ENCODE measurements at regions not wholly inside any gene's neighbourhood (a gene's known extent, or its start where the extent isn't known, plus 50 kb on each side); places are given as distances from the start of the nearest gene placed in this dataset.

- Histone ChIP-seq H3K9me3 (replicated peaks; ENCODE audit: control insufficient read depth, insufficient read depth, low read length) (no peaks in the 10 kb centered on the region), H3K27me3 (ENCODE audit: control insufficient read depth in 2 of 2, insufficient read depth in 2 of 2, low read length in 2 of 2) (peaks cover 0 to 3% of the 10 kb centered on the region in 2 experiments), H3K79me2 (ENCODE audit: control insufficient read depth, insufficient read depth, low read length) (no peaks in the 10 kb centered on the region), H2AFZ (ENCODE audit: low read depth, low read length) (no peak overlapping the region), H3K36me3 (ENCODE audit: control insufficient read depth in 2 of 2, extremely low read depth in 1 of 2, insufficient read depth in 2 of 2, low read length in 2 of 2) (no peaks in the 10 kb centered on the region), H3K27ac (ENCODE audit: insufficient read depth, low read depth, low read length) (no peak overlapping the region), H3K4me3 (replicated peaks in 1 of 3; ENCODE audit: insufficient read depth in 1 of 3, low read depth in 1 of 3, low read length in 3 of 3) (no peak overlapping the region), H4K20me1 (replicated peaks; ENCODE audit: control insufficient read depth, extremely low read depth, insufficient read depth, low read length) (no peaks in the 10 kb centered on the region), H3K9ac (replicated peaks; ENCODE audit: extremely low read depth, insufficient read depth, low read length) (no peak overlapping the region), H3K4me2 (ENCODE audit: insufficient read depth, low read length) (no peak overlapping the region), H3K4me1 (ENCODE audit: control insufficient read depth, extremely low read depth, insufficient read depth, low read length) (no peaks in the 10 kb centered on the region), H3K9me1 (replicated peaks; ENCODE audit: control insufficient read depth, extremely low read depth, insufficient read depth, low read length) (no peaks in the 10 kb centered on the region)
- ChIA-PET CTCF (interaction anchor here (0.6 kb wide), 1 partner anchor 12 kb away, joined by 3 read pairs; no protein-coding TSS in a partner anchor), POLR2A (no interaction called here)
- intact Hi-C loops (cut with micrococcal nuclease), result no loop called here
- FAIRE-seq (no peak), DNase-seq (ENCODE audit: low read depth, low spot score) (no peak)
- dilution Hi-C loops (cut with MboI; ENCODE audit: extremely low pct_ligation_motif_present, low sequenced_read_pairs), result no loop called here
- no peak for TF ChIP-seq MYC (IDR thresholded peaks at IDR 0.05; ENCODE audit: low read depth, low read length)
- no peak for TF ChIP-seq MAX (IDR thresholded peaks at IDR 0.05; ENCODE audit: insufficient read depth, insufficient read length)
- no peak for TF ChIP-seq CTCF (IDR thresholded peaks at IDR 0.05; ENCODE audit: extremely low read depth in 1 of 2, insufficient read depth in 1 of 2, low read depth in 1 of 2, low read length in 2 of 2)
- TF ChIP-seq POLR2AphosphoS5 (IDR thresholded peaks at IDR 0.05; ENCODE audit: insufficient read depth, low read depth, low read length), result no peak
- TF ChIP-seq POLR2A (IDR thresholded peaks at IDR 0.05; ENCODE audit: low read depth, low read length), result no peak
- no peak for TF ChIP-seq FOS (IDR thresholded peaks at IDR 0.05; ENCODE audit: borderline replicate concordance, insufficient read depth, low read length)
- TF ChIP-seq JUN (IDR thresholded peaks at IDR 0.05; ENCODE audit: borderline replicate concordance, insufficient read depth, insufficient read length, low read depth), result no peak
- TF ChIP-seq GATA2 (IDR thresholded peaks at IDR 0.05; ENCODE audit: insufficient read depth, insufficient read length, low read depth, low read length), result no peak
- TF ChIP-seq EZH2 (IDR thresholded peaks at IDR 0.05; ENCODE audit: borderline replicate concordance, low read depth, low read length, severe bottlenecking), result no peak
- BruUV-seq (replicated peaks), result no TSS peak
Observed at GRCh38 chr7:131610007-131610406, 53.6 kb upstream of the PODXL start.
